ENCODE measurements at regions not wholly inside any gene's neighbourhood (a gene's known extent, or its start where the extent isn't known, plus 50 kb on each side); places are given as distances from the start of the nearest gene placed in this dataset.

- no peaks in the 10 kb centered on the region for H3K4me1 ChIP-seq (ENCODE audit: insufficient read depth, low read length, poor library complexity, severe bottlenecking)
- TF ChIP-seq EZH2 (IDR thresholded peaks at IDR 0.05; ENCODE audit: borderline replicate concordance, low read depth, low read length, poor library complexity, severe bottlenecking): no peak
- TF ChIP-seq CTCF (conservative IDR thresholded peaks at IDR 0.05; ENCODE audit: low read depth, low read length): no peak
- no TSS peak for BruUV-seq (replicated peaks)
- no peak overlapping the region for H3K27ac ChIP-seq (ENCODE audit: low read depth, low read length, poor library complexity, severe bottlenecking)
- H3K9me3 ChIP-seq (ENCODE audit: low read depth, low read length, poor library complexity, severe bottlenecking): no peaks in the 10 kb centered on the region
- no peak for DNase-seq (ENCODE audit: low spot score)
- no peaks in the 10 kb centered on the region for H3K27me3 ChIP-seq (replicated peaks; ENCODE audit: insufficient read depth, low read depth, low read length, poor library complexity)
- intact Hi-C loops (cut with micrococcal nuclease; ENCODE audit: unreplicated experiment): no loop called here
- ChIA-PET CTCF (no interaction called here), POLR2A (ENCODE audit: low non-redundant PET) (no interaction called here)
- H3K4me3 ChIP-seq (ENCODE audit: low read depth, low read length, poor library complexity, severe bottlenecking): no peak overlapping the region
- no peaks in the 10 kb centered on the region for H3K36me3 ChIP-seq (ENCODE audit: insufficient read depth, low read length, poor library complexity, severe bottlenecking)
These were observed 100.4 kb upstream of the PAM start for GRCh38 chr5:102654559-102655349.

- no TSS peak for BruUV-seq (replicated peaks)
- no peak for DNase-seq (ENCODE audit: low spot score)
- Histone ChIP-seq H3K4me3 (ENCODE audit: low read depth, low read length, poor library complexity, severe bottlenecking) (no peak overlapping the region), H3K9me3 (ENCODE audit: low read depth, low read length, poor library complexity, severe bottlenecking) (no peaks in the 10 kb centered on the region), H3K36me3 (ENCODE audit: insufficient read depth, low read length, poor library complexity, severe bottlenecking) (no peaks in the 10 kb centered on the region), H3K27me3 (replicated peaks; ENCODE audit: insufficient read depth, low read depth, low read length, poor library complexity) (no peaks in the 10 kb centered on the region), H3K27ac (ENCODE audit: low read depth, low read length, poor library complexity, severe bottlenecking) (no peak overlapping the region), H3K4me1 (ENCODE audit: insufficient read depth, low read length, poor library complexity, severe bottlenecking) (peaks cover 9% of the 10 kb centered on the region)
- no peak for TF ChIP-seq EZH2 (IDR thresholded peaks at IDR 0.05; ENCODE audit: borderline replicate concordance, low read depth, low read length, poor library complexity, severe bottlenecking)
- no peak for TF ChIP-seq CTCF (conservative IDR thresholded peaks at IDR 0.05; ENCODE audit: low read depth, low read length)
- ChIA-PET CTCF (no interaction called here), POLR2A (ENCODE audit: low non-redundant PET) (no interaction called here)
- intact Hi-C loops (cut with micrococcal nuclease; ENCODE audit: unreplicated experiment): no loop called here
These were observed 96.0 kb upstream of the PAM start for GRCh38 chr5:102659151-102659550.

DNA sequence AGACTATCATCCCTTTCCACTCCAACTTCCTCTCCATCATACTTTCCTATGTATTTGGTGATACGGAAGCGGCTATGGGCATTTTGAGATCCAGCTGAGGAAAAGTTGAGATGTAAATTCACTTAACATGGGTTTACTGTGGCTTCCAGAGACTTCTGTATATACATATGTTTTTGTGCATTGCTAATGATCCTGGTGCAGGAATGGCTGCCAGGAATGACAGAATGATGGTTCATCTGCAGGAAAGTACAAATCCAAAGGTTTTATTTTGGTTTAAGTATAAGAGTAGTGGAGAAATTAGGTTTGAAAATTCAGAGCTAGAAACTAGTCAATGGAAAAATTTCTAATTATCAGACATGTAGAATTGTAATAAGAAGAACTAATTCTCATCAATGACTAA, 95.0 kb upstream of the PAM start:
- Histone ChIP-seq H3K4me1 (ENCODE audit: insufficient read depth, low read length, poor library complexity, severe bottlenecking) (peaks cover 18% of the 10 kb centered on the region), H3K27ac (ENCODE audit: low read depth, low read length, poor library complexity, severe bottlenecking) (no peak overlapping the region), H3K9me3 (ENCODE audit: low read depth, low read length, poor library complexity, severe bottlenecking) (no peaks in the 10 kb centered on the region), H3K4me3 (ENCODE audit: low read depth, low read length, poor library complexity, severe bottlenecking) (no peak overlapping the region), H3K27me3 (replicated peaks; ENCODE audit: insufficient read depth, low read depth, low read length, poor library complexity) (no peaks in the 10 kb centered on the region), H3K36me3 (ENCODE audit: insufficient read depth, low read length, poor library complexity, severe bottlenecking) (no peaks in the 10 kb centered on the region)
- ChIA-PET POLR2A (ENCODE audit: low non-redundant PET) (no interaction called here), CTCF (no interaction called here)
- DNase-seq (ENCODE audit: low spot score): no peak
- intact Hi-C loops (cut with micrococcal nuclease; ENCODE audit: unreplicated experiment): no loop called here
- BruUV-seq (replicated peaks): no TSS peak
- TF ChIP-seq CTCF (conservative IDR thresholded peaks at IDR 0.05; ENCODE audit: low read depth, low read length): no peak
- no peak for TF ChIP-seq EZH2 (IDR thresholded peaks at IDR 0.05; ENCODE audit: borderline replicate concordance, low read depth, low read length, poor library complexity, severe bottlenecking)

All from A673 (cell line).